ENCODE measurements at regions not wholly inside any gene's neighbourhood (a gene's known extent, or its start where the extent isn't known, plus 50 kb on each side); places are given as distances from the start of the nearest gene placed in this dataset.
"Not testable (repeated sequence)": the region's sequence is repeated elsewhere in the genome, so short reads cannot be mapped to it uniquely, and the experiment has no call there.

DNA sequence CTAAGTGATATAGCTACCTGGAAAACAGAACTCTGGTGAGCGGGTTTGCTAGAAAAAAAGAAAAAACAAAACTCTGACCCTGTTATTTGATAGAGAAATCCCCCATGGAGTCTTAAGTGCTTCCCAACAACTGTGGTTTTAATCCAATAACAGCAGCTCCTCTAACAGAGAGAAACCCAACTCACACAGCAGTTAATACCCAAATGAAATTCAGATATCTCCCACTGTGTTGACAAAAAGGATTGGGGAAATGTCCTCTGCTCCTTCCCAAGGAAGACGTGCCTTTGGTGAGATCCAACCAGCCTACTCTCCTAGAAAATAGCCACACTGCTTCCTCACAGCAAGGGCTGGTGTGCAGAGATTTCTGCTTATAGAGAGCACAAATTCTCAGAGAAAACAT, 200.4 kb upstream of the FBXL4 start:
- H3K9me3 ChIP-seq: no peaks in the 10 kb centered on the region
- H3K27ac ChIP-seq: no peak overlapping the region
- H3K4me3 ChIP-seq (ENCODE audit: low read depth in 1 of 2, low read length in 1 of 2): no peak overlapping the region
- TF ChIP-seq, protein P1, sequence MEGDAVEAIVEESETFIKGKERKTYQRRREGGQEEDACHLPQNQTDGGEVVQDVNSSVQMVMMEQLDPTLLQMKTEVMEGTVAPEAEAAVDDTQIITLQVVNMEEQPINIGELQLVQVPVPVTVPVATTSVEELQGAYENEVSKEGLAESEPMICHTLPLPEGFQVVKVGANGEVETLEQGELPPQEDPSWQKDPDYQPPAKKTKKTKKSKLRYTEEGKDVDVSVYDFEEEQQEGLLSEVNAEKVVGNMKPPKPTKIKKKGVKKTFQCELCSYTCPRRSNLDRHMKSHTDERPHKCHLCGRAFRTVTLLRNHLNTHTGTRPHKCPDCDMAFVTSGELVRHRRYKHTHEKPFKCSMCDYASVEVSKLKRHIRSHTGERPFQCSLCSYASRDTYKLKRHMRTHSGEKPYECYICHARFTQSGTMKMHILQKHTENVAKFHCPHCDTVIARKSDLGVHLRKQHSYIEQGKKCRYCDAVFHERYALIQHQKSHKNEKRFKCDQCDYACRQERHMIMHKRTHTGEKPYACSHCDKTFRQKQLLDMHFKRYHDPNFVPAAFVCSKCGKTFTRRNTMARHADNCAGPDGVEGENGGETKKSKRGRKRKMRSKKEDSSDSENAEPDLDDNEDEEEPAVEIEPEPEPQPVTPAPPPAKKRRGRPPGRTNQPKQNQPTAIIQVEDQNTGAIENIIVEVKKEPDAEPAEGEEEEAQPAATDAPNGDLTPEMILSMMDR (IDR thresholded peaks at IDR 0.05): no peak
- no peaks in the 10 kb centered on the region for H3K4me1 ChIP-seq (ENCODE audit: control insufficient read depth in 1 of 2, insufficient read depth in 1 of 2, low read depth in 1 of 2, low read length in 1 of 2)
- H3K36me3 ChIP-seq: no peaks in the 10 kb centered on the region
- no peaks in the 10 kb centered on the region for H3K27me3 ChIP-seq

DNA sequence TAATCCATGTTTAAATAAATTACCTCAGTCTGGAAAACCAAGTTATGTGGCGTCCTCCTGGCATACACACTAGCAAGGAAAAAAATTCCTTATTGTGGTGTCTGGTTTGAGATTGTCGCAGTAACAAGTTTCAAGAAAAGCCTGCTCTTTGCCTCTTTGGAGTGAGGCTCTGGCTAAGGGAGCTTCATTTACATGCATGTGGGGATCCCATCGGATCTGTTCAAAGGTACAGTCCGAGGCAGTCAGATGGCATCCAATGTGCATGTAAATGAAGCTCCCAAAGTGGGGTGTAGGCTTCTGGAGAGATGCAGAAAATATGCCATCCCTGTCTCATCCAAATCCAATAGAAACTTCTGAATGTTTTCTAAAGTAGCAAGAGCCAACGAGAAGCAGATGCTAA, 199.5 kb upstream of the FBXL4 start:
- no peaks in the 10 kb centered on the region for H3K27me3 ChIP-seq
- no peak overlapping the region for H3K27ac ChIP-seq
- H3K36me3 ChIP-seq: no peaks in the 10 kb centered on the region
- TF ChIP-seq, protein P1 (IDR thresholded peaks at IDR 0.05): no peak
- H3K9me3 ChIP-seq: no peaks in the 10 kb centered on the region
- no peak overlapping the region for H3K4me3 ChIP-seq (ENCODE audit: low read depth in 1 of 2, low read length in 1 of 2)
- no peaks in the 10 kb centered on the region for H3K4me1 ChIP-seq (ENCODE audit: control insufficient read depth in 1 of 2, insufficient read depth in 1 of 2, low read depth in 1 of 2, low read length in 1 of 2)

DNA sequence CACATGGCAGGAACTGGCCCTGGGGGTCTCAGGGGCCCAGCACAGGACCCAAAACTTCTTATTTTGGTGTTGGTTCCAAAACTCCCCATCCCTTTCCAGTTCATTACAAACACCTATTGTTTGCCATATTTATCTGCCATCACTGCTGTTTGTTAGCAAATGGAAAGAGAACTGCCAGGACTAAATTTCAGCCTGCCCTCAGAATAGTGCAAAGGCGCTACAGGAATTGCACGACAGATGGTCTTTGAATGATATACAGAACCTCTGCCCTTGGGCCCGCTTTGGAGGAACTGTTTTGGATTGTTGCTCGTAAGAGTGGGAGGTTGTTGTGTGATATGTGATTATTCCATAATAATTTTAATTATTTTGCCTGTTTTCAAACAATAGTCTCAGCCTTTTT, 199.0 kb upstream of the FBXL4 start:
- Histone ChIP-seq H3K36me3 (no peaks in the 10 kb centered on the region), H3K9me3 (no peaks in the 10 kb centered on the region), H3K4me3 (ENCODE audit: low read depth in 1 of 2, low read length in 1 of 2) (no peak overlapping the region), H3K4me1 (ENCODE audit: control insufficient read depth in 1 of 2, insufficient read depth in 1 of 2, low read depth in 1 of 2, low read length in 1 of 2) (no peaks in the 10 kb centered on the region), H3K27me3 (no peaks in the 10 kb centered on the region), H3K27ac (no peak overlapping the region)
- TF ChIP-seq, protein P1 (IDR thresholded peaks at IDR 0.05): no peak

DNA sequence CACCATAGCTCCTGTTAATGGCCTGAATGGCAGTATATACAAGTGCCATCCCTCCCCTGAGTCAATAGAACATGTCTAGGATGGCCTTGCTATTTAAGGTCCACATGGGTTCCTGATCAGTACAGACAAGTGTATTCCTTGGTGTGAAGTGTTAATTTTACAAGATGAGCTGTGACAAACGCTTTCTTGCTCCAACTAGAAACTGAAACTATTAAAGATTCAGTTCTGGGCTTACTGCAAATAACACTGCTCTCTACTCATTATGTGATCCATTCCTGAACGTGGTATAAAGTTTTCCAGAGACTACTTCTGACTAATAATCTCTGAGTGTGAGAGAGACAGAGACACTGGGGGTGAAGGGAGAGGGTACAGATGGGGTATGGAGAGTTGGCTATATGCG, 198.0 kb upstream of the FBXL4 start:
- Histone ChIP-seq H3K27me3 (no peaks in the 10 kb centered on the region), H3K4me1 (ENCODE audit: control insufficient read depth in 1 of 2, insufficient read depth in 1 of 2, low read depth in 1 of 2, low read length in 1 of 2) (no peaks in the 10 kb centered on the region), H3K36me3 (no peaks in the 10 kb centered on the region), H3K4me3 (ENCODE audit: low read depth in 1 of 2, low read length in 1 of 2) (no peak overlapping the region), H3K27ac (no peak overlapping the region), H3K9me3 (no peaks in the 10 kb centered on the region)
- TF ChIP-seq, protein P1 (IDR thresholded peaks at IDR 0.05): no peak

DNA sequence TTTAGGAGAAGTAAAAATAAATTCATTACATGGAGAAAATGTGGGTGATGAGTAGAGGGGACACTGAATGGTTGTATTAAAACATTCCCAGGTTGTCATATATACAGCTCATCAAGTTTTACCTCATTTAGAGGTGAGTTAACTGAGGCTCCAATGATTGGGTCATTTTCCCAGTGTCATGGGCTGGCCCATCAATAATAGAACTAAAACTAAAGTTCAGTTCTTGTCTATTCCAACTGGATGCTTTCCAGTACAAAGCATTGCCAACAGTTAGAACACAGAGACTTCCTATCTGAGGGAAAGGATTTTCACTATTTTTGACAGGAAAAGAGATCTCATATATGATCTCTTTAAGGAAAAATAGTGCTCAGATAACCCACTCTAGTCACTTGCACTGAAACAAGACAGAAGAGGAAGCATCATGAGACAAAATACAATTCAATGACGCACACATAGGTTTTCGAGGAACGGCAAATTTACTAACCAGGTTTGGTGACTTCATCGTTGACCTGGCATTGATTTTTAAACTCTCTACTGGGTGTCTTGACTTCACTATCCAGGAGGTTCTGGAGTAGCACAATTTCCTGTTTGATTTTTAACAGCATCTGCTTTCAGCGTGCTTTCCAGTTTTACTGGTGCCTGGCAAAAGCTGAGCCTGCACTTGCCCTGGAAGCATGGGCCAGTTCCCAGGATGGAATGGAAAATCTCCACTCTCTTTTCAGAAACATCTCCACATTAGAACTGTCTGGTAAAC, 195.5 kb upstream of the FBXL4 start:
- H3K4me3 ChIP-seq (ENCODE audit: low read depth in 1 of 2, low read length in 1 of 2): no peak overlapping the region
- H3K36me3 ChIP-seq: no peaks in the 10 kb centered on the region
- TF ChIP-seq, protein P1 (IDR thresholded peaks at IDR 0.05): no peak
- no peaks in the 10 kb centered on the region for H3K9me3 ChIP-seq
- H3K27ac ChIP-seq: no peak overlapping the region
- peaks cover 9% of the 10 kb centered on the region for H3K27me3 ChIP-seq
- H3K4me1 ChIP-seq (ENCODE audit: control insufficient read depth in 1 of 2, insufficient read depth in 1 of 2, low read depth in 1 of 2, low read length in 1 of 2): no peaks in the 10 kb centered on the region

DNA sequence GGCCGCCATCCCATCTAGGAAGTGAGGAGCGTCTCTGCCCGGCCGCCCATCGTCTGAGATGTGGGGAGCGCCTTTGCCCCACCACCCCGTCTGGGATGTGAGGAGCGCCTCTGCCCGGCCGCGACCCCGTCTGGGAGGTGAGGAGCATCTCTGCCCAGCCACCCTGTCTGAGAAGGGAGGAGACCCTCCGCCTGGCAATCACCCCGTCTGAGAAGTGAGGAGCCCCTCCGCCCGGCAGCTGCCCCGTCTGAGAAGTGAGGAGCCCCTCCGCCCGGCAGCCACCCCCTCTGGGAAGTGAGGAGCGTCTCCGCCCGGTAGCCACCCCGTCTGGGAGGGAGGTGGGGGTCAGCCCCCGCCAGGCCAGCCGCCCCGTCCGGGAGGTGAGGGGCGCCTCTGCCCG, 194.2 kb upstream of the FBXL4 start:
- not testable (repeated sequence) for H3K4me1 ChIP-seq (ENCODE audit: control insufficient read depth in 1 of 2, insufficient read depth in 1 of 2, low read depth in 1 of 2, low read length in 1 of 2); H3K27ac ChIP-seq

More for the DNA sequence above, 194.2 kb upstream of the FBXL4 start:
- not testable (repeated sequence) for H3K36me3 ChIP-seq; H3K9me3 ChIP-seq; H3K4me3 ChIP-seq (ENCODE audit: low read depth in 1 of 2, low read length in 1 of 2)
- peaks cover 11% of the 10 kb centered on the region for H3K27me3 ChIP-seq

All from neutrophil (primary cell).